GM21423 (cell line): ENCODE measurements at regions not wholly inside any gene's neighbourhood (a gene's known extent, or its start where the extent isn't known, plus 50 kb on each side); places are given as distances from the start of the nearest gene placed in this dataset.

Experiments
- ATAC-seq: cut with Tn5 transposase; IDR thresholded peaks from one replicate; pipeline ENCODE4 v1.9.1; 2021; ENCODE audit warnings: mild to moderate bottlenecking, moderate library complexity; ENCODE audit not compliant: unreplicated experiment

GRCh38 chr14:101503431-101504095 lies 57.7 kb upstream of the DIO3 start:
- no peak for ATAC-seq

GRCh38 chr14:101504096-101504948 lies 57.0 kb upstream of the DIO3 start:
- no peak for ATAC-seq

GRCh38 chr14:101505236-101505970 lies 55.9 kb upstream of the DIO3 start:
- no peak for ATAC-seq

- no peak for ATAC-seq
Observed at GRCh38 chr14:101506211-101506925, 54.9 kb upstream of the DIO3 start.

DNA sequence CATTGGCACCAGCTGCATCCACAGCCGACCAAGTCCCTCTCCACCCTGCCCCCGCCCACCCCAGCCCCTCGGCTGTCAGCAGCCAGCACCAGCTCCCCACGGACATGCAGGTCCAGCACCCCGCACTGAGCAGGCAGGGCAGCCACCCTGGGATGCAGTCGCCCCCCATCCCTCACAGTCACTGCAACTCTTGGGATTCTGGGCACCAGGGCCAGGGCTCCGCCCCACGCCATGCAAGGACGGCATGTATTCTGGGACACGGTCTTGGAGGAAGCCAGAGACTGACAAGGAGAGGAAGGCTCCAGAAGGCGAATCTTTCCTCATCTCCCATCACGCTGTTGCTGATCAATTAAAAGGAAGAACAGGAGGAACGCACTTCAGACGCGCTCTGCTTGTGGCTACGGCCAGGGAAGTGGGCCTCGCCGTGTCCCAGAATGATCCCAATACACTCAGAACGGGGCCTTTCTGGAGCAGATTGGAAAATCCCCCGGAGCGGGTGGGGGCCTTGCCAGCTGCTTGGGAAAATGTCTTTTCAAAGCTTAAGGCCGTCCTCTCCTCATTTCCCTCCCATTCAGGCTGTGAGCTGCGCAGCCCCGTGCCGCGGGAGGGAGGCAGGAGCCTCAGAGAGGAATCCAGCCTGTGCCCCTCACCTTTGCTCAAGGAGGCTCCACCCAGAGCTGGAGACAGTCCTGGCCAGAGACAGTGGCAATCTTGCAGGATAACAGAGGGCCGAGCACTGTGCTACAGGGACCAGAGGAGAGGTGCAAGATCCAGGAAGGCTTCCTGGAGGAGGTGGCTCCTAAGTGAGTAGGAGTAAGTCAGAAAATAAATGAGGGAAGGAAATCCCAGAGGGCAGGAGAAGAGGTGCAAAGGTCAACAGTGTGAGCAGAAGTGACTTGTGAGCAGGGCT lies 54.1 kb upstream of the DIO3 start:
- no peak for ATAC-seq

- no peak for ATAC-seq
Observed at GRCh38 chr14:101507836-101508150, 53.5 kb upstream of the DIO3 start.

DNA sequence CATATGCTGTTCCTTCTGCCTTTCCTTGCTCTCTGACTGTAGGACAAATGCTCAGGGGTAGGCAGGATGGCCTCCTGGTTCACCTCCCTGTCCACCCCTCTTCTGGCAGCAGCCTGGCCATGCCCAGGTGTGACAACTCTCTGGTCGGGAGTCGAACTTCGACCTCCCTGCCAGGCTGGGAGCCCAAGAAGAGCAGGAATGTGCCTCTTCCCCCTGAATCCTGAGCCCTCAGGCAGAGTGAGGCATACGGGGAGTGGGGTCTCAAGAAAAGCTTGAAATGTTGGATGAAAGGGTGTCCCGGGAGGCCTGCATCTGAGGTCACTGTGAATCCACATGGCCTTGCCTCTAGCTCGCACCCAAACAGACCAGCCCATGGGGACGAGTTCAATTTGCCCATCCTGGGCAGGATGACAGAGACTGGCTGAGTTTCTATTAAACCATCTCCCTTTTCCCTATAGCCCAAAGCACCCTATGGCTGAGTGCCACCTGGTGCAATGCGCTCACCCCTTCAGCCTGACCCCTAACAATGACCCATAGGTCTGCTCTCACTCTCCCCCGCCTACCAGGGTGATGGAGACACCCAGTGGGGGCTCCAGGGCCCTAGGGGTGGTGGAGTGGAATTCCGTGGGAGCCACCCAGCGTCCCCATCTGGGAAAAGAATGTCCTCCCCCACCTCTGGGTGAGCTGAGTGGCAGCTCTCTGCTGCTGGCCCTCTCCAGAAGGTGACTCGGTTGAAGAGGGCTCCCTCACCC lies 52.9 kb upstream of the DIO3 start:
- no peak for ATAC-seq

DNA sequence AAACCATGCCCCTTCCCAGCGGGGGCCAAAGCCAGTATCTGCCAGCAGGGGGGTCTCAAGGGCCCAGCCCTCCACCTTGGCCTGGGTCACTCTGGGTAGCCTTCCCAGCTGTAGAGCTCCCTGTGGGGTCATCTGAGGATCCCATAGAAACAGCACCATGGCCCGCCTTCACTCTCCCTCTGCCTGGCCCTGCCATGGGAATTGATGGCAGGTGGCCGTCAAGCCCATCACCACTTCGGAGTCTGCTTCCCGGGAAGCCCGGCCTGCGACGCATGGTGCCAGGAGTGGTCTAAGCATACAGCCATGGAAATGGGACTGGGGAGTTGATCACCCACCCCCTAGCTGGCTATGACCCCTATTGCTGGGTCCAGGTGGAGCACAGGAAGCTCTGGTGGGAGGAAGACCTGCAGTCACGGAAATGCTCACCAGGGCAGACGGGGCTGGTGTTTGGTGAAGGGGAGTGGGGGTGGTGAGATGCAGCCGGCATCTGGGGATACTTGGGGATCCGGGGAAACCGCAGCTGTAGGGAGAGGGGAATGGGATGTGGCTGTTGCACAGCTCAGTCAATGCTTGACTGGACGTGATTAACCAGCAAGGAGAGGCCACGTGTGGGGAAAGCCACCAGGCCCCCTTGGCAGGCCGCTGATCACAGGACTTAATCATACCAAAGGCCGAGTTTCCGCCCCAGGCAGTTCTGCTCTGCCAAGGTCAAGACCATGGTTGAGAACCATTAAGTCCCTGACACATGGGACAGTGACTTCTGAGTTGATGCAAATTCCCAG lies 52.2 kb upstream of the DIO3 start:
- no peak for ATAC-seq

DNA sequence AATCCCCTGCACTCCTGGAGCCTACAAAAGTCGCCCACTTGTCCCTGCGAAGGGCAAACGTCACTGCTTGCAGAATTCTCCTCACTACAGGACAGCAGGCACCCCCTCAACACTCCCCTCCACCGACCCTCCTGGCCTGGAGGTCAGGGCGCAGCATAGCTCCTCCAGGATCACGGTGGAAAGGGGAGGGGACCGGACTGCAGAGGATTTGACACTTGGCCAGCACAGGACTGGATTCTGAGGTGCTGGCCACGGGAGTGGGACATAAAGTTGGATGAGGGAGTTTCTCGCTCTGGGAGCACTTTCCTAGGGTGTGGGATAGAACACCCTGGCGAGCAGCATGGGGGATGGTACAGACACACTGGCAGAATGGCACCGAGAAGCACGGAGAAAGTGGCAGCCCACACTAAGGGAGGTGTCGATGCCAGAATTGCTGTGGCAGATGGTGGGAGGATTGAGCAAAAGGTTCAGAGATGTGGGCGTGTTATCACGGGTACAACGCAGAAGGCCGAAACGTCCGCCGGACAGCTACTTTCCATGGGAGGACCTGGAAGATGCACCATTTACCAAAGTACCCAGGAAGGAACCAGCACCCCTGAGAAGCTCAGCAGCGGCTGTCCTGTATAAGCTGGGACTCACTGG lies 51.4 kb upstream of the DIO3 start:
- no peak for ATAC-seq

DNA sequence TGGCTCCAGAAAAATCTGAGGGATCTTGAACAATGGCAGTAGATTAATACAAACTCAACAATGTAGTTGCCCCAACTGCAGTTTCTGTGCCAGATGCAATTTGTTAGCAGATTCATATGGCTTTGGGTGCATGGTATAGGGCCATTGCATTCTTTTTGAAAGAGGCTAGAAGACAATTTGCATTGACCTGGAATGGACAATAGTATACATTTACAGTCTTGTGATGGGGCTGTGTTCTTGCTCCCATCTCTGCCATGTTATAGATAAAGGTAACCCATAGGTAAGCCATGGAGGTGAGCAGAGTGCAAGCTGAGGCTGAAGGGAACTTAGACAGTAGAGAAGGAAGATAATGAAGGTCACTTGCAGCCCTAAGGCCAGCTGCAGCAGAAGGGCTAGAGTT lies 50.1 kb upstream of the DIO3 start:
- ATAC-seq: no peak
